ENCODE measurements at regions not wholly inside any gene's neighbourhood (a gene's known extent, or its start where the extent isn't known, plus 50 kb on each side); places are given as distances from the start of the nearest gene placed in this dataset.

DNA sequence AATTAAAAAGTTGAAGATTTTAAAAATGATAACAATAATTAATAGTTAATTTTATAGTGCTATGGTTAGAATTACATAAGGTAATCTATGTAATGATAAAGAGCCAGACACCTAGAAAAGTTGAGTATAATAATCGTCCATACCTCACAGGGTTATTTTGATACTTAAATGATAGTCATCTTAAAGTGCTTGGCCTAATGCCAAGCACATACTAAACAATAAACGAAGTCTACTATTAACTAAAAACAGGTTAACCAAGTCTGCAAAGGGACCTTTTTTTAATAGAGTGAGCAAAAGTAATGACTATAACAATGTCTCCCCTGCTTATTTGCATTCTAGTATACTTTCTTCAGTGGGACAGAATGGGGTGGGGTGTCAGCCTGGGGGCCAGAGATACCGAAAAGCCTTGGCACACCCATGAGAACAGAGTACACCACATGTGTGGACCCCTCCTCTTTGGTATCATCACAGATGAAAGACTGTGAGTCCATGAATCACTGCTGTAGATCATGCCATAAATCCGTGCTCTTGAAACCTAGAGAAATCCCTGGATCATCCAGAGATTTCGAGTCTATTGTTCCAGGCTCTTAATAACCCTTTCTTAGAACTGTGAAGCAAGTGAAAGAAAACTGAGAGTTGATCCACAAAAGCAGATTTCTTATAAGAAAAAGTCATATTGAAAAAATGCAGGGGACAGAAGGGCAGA, 249.5 kb downstream of the PRELID2 start:
- Histone ChIP-seq H3K9me3 (ENCODE audit: insufficient read depth, low read depth, low read length) (no peaks in the 10 kb centered on the region), H3K79me2 (ENCODE audit: insufficient read depth, low read length) (no peaks in the 10 kb centered on the region), H3K9ac (ENCODE audit: low read depth, low read length, poor library complexity, severe bottlenecking) (no peak overlapping the region), H3K9me2 (replicated peaks; ENCODE audit: low read depth, low read length) (no peaks in the 10 kb centered on the region), H3K4me2 (ENCODE audit: low read depth, low read length, poor library complexity, severe bottlenecking) (no peak overlapping the region), H3F3A (ENCODE audit: low read depth) (no peaks in the 10 kb centered on the region), H3K4me1 (ENCODE audit: insufficient read depth, low read length, poor library complexity, severe bottlenecking) (no peaks in the 10 kb centered on the region), H3K4me3 (ENCODE audit: low read length, poor library complexity, severe bottlenecking) (no peak overlapping the region), H2AFZ (ENCODE audit: low read length) (no peak overlapping the region), H4K20me1 (ENCODE audit: insufficient read depth, low read length, poor library complexity, severe bottlenecking) (no peaks in the 10 kb centered on the region), H3K27me3 (ENCODE audit: insufficient read depth, low read length, poor library complexity, severe bottlenecking) (no peaks in the 10 kb centered on the region), H3K36me3 (ENCODE audit: insufficient read depth, low read length) (no peaks in the 10 kb centered on the region)
- TF ChIP-seq CTCF (conservative IDR thresholded peaks at IDR 0.05; ENCODE audit: low read length) (no peak), EZH2phosphoT487 (IDR thresholded peaks at IDR 0.05; ENCODE audit: borderline replicate concordance) (no peak)

- no peaks in the 10 kb centered on the region for H3F3A ChIP-seq (ENCODE audit: low read depth)
These were observed 255.8 kb downstream of the PRELID2 start for GRCh38 chr5:145579301-145579700.

DNA sequence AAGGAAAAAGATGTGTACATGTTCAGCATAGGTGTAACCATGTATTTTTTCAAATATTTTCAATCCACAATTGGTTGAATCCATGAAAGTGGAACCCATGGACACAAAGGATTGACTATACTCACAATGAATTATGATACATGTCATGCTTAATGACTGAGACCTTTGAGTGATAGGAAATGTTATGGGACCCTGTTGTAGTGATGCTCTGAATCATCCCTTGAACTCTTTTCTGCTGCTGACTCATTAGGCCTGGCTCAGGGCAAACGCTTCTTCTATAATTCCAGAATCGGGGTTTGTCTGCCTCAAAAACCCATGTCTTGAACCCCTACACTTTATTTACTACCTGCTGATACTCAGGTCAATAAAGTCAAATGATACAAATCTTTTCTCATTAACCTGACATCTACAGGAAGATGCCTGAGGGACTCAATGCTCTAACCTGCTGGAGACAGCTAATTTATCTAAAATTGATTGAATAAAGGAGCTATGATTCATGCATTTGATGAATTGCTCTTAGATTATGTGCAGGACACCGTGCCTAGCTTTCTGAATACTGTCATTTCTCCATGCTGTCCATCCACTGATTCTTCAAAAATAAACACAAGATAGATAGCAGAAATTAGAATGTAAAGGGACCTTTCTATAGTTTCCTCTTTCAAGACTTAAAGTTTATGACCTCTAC, 260.1 kb downstream of the PRELID2 start:
- no peaks in the 10 kb centered on the region for H3K27me3 ChIP-seq (ENCODE audit: insufficient read depth, low read length, poor library complexity, severe bottlenecking)
- no peaks in the 10 kb centered on the region for H3K36me3 ChIP-seq (ENCODE audit: insufficient read depth, low read length)
- H3K9ac ChIP-seq (ENCODE audit: low read depth, low read length, poor library complexity, severe bottlenecking): no peak overlapping the region
- no peaks in the 10 kb centered on the region for H4K20me1 ChIP-seq (ENCODE audit: insufficient read depth, low read length, poor library complexity, severe bottlenecking)
- no peak overlapping the region for H3K4me3 ChIP-seq (ENCODE audit: low read length, poor library complexity, severe bottlenecking)
- H3K4me1 ChIP-seq (ENCODE audit: insufficient read depth, low read length, poor library complexity, severe bottlenecking): no peaks in the 10 kb centered on the region
- no peaks in the 10 kb centered on the region for H3K9me2 ChIP-seq (replicated peaks; ENCODE audit: low read depth, low read length)
- H3K79me2 ChIP-seq (ENCODE audit: insufficient read depth, low read length): no peaks in the 10 kb centered on the region
- H3K9me3 ChIP-seq (ENCODE audit: insufficient read depth, low read depth, low read length): no peaks in the 10 kb centered on the region
- H2AFZ ChIP-seq (ENCODE audit: low read length): no peak overlapping the region
- no peaks in the 10 kb centered on the region for H3F3A ChIP-seq (ENCODE audit: low read depth)
- TF ChIP-seq CTCF (conservative IDR thresholded peaks at IDR 0.05; ENCODE audit: low read length): no peak
- no peak for TF ChIP-seq EZH2phosphoT487 (IDR thresholded peaks at IDR 0.05; ENCODE audit: borderline replicate concordance)
- H3K4me2 ChIP-seq (ENCODE audit: low read depth, low read length, poor library complexity, severe bottlenecking): no peak overlapping the region

More at GRCh38 chr5:145579301-145579700, 255.8 kb downstream of the PRELID2 start:
- Histone ChIP-seq H4K20me1 (ENCODE audit: insufficient read depth, low read length, poor library complexity, severe bottlenecking) (no peaks in the 10 kb centered on the region), H2AFZ (ENCODE audit: low read length) (no peak overlapping the region), H3K9me3 (ENCODE audit: insufficient read depth, low read depth, low read length) (no peaks in the 10 kb centered on the region), H3K27me3 (ENCODE audit: insufficient read depth, low read length, poor library complexity, severe bottlenecking) (no peaks in the 10 kb centered on the region), H3K9ac (ENCODE audit: low read depth, low read length, poor library complexity, severe bottlenecking) (no peak overlapping the region), H3K4me1 (ENCODE audit: insufficient read depth, low read length, poor library complexity, severe bottlenecking) (no peaks in the 10 kb centered on the region), H3K36me3 (ENCODE audit: insufficient read depth, low read length) (no peaks in the 10 kb centered on the region), H3K4me2 (ENCODE audit: low read depth, low read length, poor library complexity, severe bottlenecking) (no peak overlapping the region), H3K79me2 (ENCODE audit: insufficient read depth, low read length) (no peaks in the 10 kb centered on the region), H3K4me3 (ENCODE audit: low read length, poor library complexity, severe bottlenecking) (no peak overlapping the region), H3K9me2 (replicated peaks; ENCODE audit: low read depth, low read length) (no peaks in the 10 kb centered on the region)
- TF ChIP-seq EZH2phosphoT487 (IDR thresholded peaks at IDR 0.05; ENCODE audit: borderline replicate concordance) (no peak), CTCF (conservative IDR thresholded peaks at IDR 0.05; ENCODE audit: low read length) (no peak)
